ENCODE measurements at regions not wholly inside any gene's neighbourhood (a gene's known extent, or its start where the extent isn't known, plus 50 kb on each side); places are given as distances from the start of the nearest gene placed in this dataset.
"Not testable (repeated sequence)": the region's sequence is repeated elsewhere in the genome, so short reads cannot be mapped to it uniquely, and the experiment has no call there.

DNA sequence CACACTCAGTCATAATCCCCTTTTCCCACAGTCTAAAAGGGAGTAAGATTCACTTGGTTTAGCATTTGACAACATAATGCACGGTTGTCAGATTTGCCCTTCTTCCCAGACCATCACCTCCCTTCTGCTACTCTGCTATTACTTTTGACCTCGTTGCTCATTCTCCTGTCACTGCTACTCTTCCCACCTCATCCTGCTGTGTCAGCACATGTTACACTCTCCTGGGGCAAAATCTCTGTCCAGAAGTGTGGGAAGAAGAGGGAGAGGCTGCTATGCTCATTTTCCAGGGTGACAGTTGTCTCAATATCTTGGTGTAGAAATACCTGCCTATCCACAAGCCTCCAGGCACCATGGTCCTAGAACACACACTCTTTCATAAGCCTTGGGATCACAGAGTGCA, 449.9 kb upstream of the PIK3R1 start:
- DNase-seq (ENCODE audit: insufficient read length, low spot score) (no peak), FAIRE-seq (no peak)
- TF ChIP-seq SPI1 (IDR thresholded peaks at IDR 0.05; ENCODE audit: low read depth, low read length) (no peak), POU2F2 (IDR thresholded peaks at IDR 0.05; ENCODE audit: low read depth, low read length) (no peak), POLR2A (IDR thresholded peaks at IDR 0.05; ENCODE audit: low read depth, low read length) (no peak), TAF1 (IDR thresholded peaks at IDR 0.05; ENCODE audit: low read depth, low read length) (no peak), POLR2AphosphoS5 (IDR thresholded peaks at IDR 0.05; ENCODE audit: low read depth, low read length) (no peak), PAX5 (IDR thresholded peaks at IDR 0.05; ENCODE audit: insufficient read depth, low read length, severe bottlenecking) (no peak)

DNA sequence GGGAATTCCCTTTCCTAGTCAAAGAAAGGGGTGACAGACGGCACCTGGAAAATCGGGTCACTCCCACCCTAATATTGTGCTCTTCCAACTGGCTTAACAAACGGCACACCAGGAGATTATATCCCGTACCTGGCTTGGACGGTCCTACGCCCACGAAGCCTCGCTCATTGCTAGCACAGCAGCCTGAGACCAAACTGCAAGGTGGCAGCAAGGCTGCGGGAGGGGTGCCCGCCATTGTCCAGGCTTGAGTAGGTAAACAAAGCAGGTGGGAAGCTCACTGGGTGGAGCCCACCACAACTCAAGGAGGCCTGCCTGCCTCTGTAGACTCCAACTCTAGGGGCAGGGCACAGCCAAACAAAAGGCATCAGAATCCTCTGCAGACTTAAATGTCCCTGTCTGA, 457.8 kb upstream of the PIK3R1 start:
- FAIRE-seq; DNase-seq (ENCODE audit: insufficient read length, low spot score): not testable (repeated sequence)

DNA sequence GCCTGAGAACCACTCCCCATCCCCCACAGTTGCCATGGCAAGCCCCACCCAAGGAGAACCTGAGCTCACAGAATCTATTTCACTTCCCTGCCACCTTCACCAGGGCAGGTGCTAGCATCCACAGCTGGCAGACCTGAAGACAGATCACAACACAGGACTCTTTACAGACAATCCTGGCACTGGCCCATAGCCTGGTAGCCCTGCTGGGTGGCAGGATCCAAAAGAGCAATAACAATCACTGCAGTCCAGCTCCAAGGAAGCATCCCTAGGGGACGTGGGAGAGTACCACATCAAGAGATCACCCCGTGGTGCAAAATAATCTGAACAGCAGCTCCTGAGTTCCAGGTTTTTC, 463.2 kb upstream of the PIK3R1 start:
- FAIRE-seq (no peak), DNase-seq (ENCODE audit: insufficient read length, low spot score) (no peak)

DNA sequence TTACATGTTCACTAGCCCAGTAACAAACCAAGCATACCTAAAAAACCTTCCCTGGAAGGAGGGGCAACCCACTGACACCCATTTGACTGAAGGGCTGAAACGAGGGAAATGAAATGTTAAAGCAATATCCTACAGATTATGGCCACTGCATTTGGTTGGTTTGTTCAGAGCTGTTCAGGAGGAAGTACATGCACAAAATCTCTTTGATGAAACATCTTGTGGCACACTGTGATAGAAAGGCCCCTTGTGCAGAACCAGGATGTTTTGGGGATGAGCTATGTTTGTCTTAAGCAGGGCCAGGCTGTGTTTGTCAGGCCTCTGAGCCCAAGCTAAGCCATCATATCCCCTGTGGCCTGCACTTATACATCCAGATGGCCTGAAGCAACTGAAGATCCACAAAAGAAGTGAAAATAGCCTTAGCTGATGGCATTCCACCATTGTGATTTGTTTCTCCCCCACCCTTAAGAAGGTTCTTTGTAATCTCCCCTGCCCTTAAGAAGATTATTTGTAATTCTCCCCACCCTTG, 467.3 kb upstream of the PIK3R1 start:
- no peak for DNase-seq (ENCODE audit: insufficient read length, low spot score)
- TF ChIP-seq POLR2AphosphoS5 (IDR thresholded peaks at IDR 0.05; ENCODE audit: low read depth, low read length): no peak
- no peak for TF ChIP-seq SPI1 (IDR thresholded peaks at IDR 0.05; ENCODE audit: low read depth, low read length)
- no peak for TF ChIP-seq POLR2A (IDR thresholded peaks at IDR 0.05; ENCODE audit: low read depth, low read length)
- no peak for TF ChIP-seq TAF1 (IDR thresholded peaks at IDR 0.05; ENCODE audit: low read depth, low read length)
- TF ChIP-seq PAX5 (IDR thresholded peaks at IDR 0.05; ENCODE audit: insufficient read depth, low read length, severe bottlenecking): no peak
- TF ChIP-seq POU2F2 (IDR thresholded peaks at IDR 0.05; ENCODE audit: low read depth, low read length): no peak
- no peak for FAIRE-seq

More for the DNA sequence above, 463.2 kb upstream of the PIK3R1 start:
- TF ChIP-seq PAX5 (IDR thresholded peaks at IDR 0.05; ENCODE audit: insufficient read depth, low read length, severe bottlenecking): no peak
- TF ChIP-seq POLR2AphosphoS5 (IDR thresholded peaks at IDR 0.05; ENCODE audit: low read depth, low read length): no peak
- no peak for TF ChIP-seq POLR2A (IDR thresholded peaks at IDR 0.05; ENCODE audit: low read depth, low read length)
- TF ChIP-seq SPI1 (IDR thresholded peaks at IDR 0.05; ENCODE audit: low read depth, low read length): no peak
- TF ChIP-seq POU2F2 (IDR thresholded peaks at IDR 0.05; ENCODE audit: low read depth, low read length): no peak
- TF ChIP-seq TAF1 (IDR thresholded peaks at IDR 0.05; ENCODE audit: low read depth, low read length): no peak

DNA sequence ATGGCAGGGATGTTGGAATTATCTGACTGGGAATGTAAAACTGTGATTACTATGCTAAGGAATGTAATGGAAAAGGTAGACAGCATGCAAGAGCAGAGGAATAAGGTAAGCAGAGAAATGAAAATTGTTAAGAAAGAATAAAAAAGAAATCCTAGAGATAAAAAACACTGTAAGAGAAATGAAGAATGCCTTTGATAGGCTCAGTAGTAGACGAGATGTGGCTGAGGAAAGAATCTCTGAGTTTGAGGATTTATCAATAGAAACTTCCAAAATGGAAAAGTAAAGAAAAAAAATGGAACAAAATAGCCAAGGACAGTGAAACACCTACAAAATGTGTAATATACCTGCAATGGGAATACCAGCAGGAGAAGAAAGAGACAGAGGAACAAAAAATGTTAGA, 468.5 kb upstream of the PIK3R1 start:
- DNase-seq (ENCODE audit: insufficient read length, low spot score) (no peak), FAIRE-seq (no peak)
- TF ChIP-seq SPI1 (IDR thresholded peaks at IDR 0.05; ENCODE audit: low read depth, low read length) (no peak), POLR2AphosphoS5 (IDR thresholded peaks at IDR 0.05; ENCODE audit: low read depth, low read length) (no peak), PAX5 (IDR thresholded peaks at IDR 0.05; ENCODE audit: insufficient read depth, low read length, severe bottlenecking) (no peak), POLR2A (IDR thresholded peaks at IDR 0.05; ENCODE audit: low read depth, low read length) (no peak), POU2F2 (IDR thresholded peaks at IDR 0.05; ENCODE audit: low read depth, low read length) (no peak), TAF1 (IDR thresholded peaks at IDR 0.05; ENCODE audit: low read depth, low read length) (no peak)

DNA sequence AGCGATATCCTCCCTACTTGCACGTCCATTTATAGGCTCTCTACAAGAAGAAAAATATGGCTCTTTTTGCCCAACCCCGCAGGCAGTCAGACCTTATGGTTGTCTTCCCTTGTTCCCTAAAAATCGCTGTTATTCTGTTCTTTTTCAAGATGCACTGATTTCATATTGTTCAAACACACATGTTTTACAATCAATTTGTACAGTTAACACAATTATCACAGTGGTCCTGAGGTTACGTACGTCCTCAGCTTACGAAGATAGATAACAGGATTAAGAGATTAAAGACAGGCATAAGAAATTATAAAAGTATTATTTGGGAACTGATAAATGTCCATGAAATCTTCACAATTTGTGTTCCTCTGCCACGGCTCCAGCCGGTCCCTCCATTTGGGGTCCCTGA, 468.9 kb upstream of the PIK3R1 start:
- not testable (repeated sequence) for FAIRE-seq; DNase-seq (ENCODE audit: insufficient read length, low spot score)

DNA sequence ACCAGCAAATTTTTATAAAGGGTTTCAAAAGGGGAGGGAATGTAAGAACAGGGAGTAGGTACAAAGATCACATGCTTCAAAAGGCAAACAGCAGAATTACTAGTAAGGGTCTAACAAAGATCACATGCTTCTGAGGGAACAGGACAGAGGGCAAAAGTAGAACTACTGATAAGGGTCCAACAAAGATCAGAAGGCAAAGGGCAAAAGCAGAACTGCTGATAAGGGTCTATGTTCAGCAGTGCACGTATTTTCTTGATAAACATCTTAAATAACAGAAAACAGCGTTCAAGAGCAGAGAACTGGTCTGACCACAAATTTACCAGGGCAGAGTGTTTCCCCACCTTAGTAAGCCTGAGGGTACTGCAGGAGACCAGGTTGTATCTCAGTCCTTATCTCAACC, 469.5 kb upstream of the PIK3R1 start:
- DNase-seq (ENCODE audit: insufficient read length, low spot score): no peak
- no peak for FAIRE-seq
- no peak for TF ChIP-seq PAX5 (IDR thresholded peaks at IDR 0.05; ENCODE audit: insufficient read depth, low read length, severe bottlenecking)
- no peak for TF ChIP-seq POU2F2 (IDR thresholded peaks at IDR 0.05; ENCODE audit: low read depth, low read length)
- TF ChIP-seq POLR2A (IDR thresholded peaks at IDR 0.05; ENCODE audit: low read depth, low read length): no peak
- no peak for TF ChIP-seq POLR2AphosphoS5 (IDR thresholded peaks at IDR 0.05; ENCODE audit: low read depth, low read length)
- no peak for TF ChIP-seq TAF1 (IDR thresholded peaks at IDR 0.05; ENCODE audit: low read depth, low read length)
- TF ChIP-seq SPI1 (IDR thresholded peaks at IDR 0.05; ENCODE audit: low read depth, low read length): no peak

DNA sequence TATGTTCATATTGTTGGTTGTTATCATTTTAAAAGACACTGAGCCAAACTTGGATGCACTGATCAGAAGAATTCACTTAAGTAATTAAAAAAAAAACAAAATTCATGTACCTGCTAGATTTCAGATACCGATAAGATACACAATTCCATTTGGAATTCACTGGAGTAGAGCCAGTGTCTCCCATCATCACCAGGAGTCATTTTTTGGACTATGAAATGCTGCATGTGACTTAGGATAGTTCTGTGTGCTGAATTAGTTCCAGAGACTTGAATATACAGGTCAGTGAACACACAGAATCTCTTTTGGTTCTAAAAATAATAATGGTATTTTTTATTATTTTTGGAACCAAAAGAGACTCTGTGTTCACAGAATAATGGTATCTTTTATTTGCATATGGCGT, 482.6 kb upstream of the PIK3R1 start:
- no peak for FAIRE-seq
- DNase-seq (ENCODE audit: insufficient read length, low spot score): no peak
- no peak for TF ChIP-seq PAX5 (IDR thresholded peaks at IDR 0.05; ENCODE audit: insufficient read depth, low read length, severe bottlenecking)
- no peak for TF ChIP-seq SPI1 (IDR thresholded peaks at IDR 0.05; ENCODE audit: low read depth, low read length)
- no peak for TF ChIP-seq POLR2AphosphoS5 (IDR thresholded peaks at IDR 0.05; ENCODE audit: low read depth, low read length)
- no peak for TF ChIP-seq POU2F2 (IDR thresholded peaks at IDR 0.05; ENCODE audit: low read depth, low read length)
- no peak for TF ChIP-seq TAF1 (IDR thresholded peaks at IDR 0.05; ENCODE audit: low read depth, low read length)
- TF ChIP-seq POLR2A (IDR thresholded peaks at IDR 0.05; ENCODE audit: low read depth, low read length): no peak

DNA sequence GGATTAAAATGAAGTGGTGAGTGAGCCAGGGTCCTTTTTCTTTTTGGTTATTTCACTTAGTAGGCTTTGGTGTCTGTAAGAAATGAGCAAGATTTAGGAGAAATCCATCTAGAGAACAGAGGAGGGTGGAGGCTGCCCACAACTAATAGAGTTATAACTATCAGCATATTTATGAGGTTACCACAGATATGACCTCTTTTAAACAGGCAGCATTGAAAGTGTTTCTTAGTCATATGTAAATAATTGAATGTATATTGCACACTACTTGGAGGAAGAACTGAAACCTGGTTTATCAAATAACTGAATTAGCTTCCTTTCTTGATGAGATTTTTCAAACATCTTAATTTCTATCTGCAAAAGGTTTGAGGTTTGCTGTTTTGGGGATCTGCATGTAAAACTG, 483.1 kb upstream of the PIK3R1 start:
- no peak for FAIRE-seq
- DNase-seq (ENCODE audit: insufficient read length, low spot score): no peak
- TF ChIP-seq SPI1 (IDR thresholded peaks at IDR 0.05; ENCODE audit: low read depth, low read length): no peak

DNA sequence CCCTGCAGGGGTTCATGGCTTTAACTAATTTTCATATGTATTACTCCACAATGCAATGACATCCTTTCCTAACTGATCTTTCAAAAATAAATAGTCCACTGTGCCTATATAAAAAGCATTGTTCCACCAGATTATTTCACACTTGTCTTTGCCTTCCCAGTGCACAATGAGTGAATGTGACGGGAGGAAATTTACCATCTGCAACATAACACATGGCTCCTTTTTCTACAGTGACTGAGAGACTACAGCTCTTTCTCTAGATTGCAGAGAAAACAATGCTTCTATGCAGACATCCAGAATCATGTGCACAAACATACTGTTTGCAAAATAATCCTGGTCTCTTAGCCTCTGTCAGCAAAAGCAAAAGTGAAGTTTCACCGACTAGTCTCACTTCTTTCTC, 483.7 kb upstream of the PIK3R1 start:
- FAIRE-seq (no peak), DNase-seq (ENCODE audit: insufficient read length, low spot score) (no peak)
- TF ChIP-seq POLR2AphosphoS5 (IDR thresholded peaks at IDR 0.05; ENCODE audit: low read depth, low read length) (no peak), TAF1 (IDR thresholded peaks at IDR 0.05; ENCODE audit: low read depth, low read length) (no peak), PAX5 (IDR thresholded peaks at IDR 0.05; ENCODE audit: insufficient read depth, low read length, severe bottlenecking) (no peak), POU2F2 (IDR thresholded peaks at IDR 0.05; ENCODE audit: low read depth, low read length) (no peak), POLR2A (IDR thresholded peaks at IDR 0.05; ENCODE audit: low read depth, low read length) (no peak), SPI1 (IDR thresholded peaks at IDR 0.05; ENCODE audit: low read depth, low read length) (no peak)

DNA sequence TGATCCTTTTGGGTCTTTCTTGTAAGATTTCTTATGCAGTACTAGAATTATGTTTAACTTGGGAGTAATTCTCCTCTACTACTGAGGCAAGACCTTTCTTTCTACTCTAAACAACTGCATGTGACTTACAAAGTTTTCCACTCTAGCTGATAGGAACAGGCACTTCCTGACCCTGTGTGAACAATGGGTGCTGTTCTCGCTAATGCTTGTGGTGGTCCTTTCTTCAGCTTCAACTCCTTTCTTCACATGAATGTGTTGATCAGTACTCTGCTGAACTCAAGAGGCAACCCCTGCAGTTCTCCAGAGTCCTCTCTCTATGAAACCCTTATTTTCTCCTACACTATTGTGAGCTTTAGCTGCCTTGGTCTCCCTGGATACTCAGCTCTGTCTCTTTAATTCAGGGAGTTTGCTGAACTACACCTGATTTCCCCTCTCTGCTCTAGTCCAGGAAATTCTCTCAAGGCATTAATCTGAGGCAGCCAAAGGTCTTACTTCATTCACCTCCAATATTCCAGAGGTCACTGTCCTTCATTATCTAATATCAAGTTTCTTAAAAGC, 484.6 kb upstream of the PIK3R1 start:
- DNase-seq (ENCODE audit: insufficient read length, low spot score): no peak

More for the DNA sequence above, 484.6 kb upstream of the PIK3R1 start:
- no peak for FAIRE-seq
- TF ChIP-seq POLR2AphosphoS5 (IDR thresholded peaks at IDR 0.05; ENCODE audit: low read depth, low read length) (no peak), POLR2A (IDR thresholded peaks at IDR 0.05; ENCODE audit: low read depth, low read length) (no peak), PAX5 (IDR thresholded peaks at IDR 0.05; ENCODE audit: insufficient read depth, low read length, severe bottlenecking) (no peak), SPI1 (IDR thresholded peaks at IDR 0.05; ENCODE audit: low read depth, low read length) (no peak), POU2F2 (IDR thresholded peaks at IDR 0.05; ENCODE audit: low read depth, low read length) (no peak), TAF1 (IDR thresholded peaks at IDR 0.05; ENCODE audit: low read depth, low read length) (no peak)
